HK-2 (cell line): ENCODE measurements at regions not wholly inside any gene's neighbourhood (a gene's known extent, or its start where the extent isn't known, plus 50 kb on each side); places are given as distances from the start of the nearest gene placed in this dataset.
"Not testable (repeated sequence)": the region's sequence is repeated elsewhere in the genome, so short reads cannot be mapped to it uniquely, and the experiment has no call there.

Experiments used
- DNase-seq: peaks from one replicate; pipeline ENCODE4 v3.0.0-alpha.2; 2018; ENCODE audit not compliant: unreplicated experiment

DNA sequence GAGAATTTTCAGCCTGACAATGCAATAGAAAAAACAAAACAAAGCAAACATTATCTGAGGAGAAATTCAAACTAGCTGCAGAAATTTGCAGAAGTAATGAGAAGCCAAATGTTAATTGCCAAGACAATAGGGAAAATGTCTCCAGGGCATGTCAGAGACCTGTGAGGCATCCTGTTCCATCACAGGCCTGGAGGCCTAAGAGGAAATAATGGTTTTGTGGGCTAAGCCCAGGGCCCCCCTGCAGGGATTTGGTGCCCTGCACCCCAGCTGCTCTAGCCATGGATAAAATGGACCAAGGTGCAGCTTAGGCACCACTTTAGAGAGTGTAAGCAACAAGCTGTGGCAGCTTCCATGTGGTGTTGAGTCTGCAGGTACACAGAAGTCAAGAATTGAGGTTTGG, 401.2 kb upstream of the NECTIN3 start:
- DNase-seq, result no peak

DNA sequence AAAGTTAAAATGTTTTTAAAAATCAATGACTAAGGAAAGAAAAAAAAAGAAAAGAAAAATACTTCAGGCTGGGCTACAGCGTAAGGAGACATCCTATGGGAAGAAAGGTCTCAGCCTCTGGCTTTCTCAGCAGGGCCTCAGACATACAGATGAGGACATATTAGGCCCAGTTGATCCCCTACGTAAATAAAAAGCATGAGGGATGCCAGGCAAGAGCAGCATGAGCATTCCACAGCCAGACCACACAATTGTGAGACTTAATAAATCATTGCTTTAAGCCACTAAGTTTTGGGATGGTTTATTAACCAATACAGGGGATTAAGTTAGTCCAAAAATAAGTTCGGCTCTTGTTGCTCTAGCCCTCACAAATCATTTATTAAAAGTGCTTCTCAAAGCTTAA, 394.1 kb upstream of the NECTIN3 start:
- DNase-seq, result no peak

DNA sequence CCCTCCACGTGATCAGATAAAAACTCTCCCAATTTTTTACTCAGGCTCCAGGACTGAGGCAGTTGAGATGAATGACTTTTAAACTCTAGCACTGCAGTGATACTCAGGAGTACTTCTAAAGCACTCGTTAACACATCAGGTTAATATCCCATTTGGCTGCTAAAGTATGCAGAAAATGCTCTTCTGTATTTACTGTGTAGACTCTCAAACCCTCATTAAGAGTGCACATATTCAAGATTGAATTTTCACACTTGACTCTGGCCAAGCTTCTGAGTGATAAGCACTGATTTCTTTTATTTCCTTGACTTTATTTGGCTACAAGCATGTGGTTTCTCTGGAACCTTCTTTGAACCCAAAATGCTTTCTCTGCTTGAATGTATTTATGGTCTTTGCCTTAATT, 392.3 kb upstream of the NECTIN3 start:
- no peak for DNase-seq

DNA sequence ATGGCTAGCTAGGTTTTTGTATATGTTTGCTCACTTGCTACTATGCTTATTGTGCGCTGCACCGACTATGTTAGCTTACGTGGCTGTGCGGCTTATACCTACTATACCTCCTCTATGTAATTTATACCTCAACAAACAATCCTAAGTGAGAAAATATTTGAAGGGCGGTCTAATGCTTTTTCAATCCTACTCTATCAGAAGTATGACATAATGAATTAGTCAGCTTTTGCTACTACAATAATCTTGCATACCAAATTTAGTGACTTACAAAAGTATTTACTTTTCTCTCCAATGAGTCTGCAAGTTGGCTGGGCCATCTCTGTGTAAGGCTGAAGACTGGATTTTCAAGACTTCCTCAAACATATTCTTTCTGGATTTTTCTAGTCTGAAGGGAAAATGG, 391.2 kb upstream of the NECTIN3 start:
- DNase-seq, result no peak

DNA sequence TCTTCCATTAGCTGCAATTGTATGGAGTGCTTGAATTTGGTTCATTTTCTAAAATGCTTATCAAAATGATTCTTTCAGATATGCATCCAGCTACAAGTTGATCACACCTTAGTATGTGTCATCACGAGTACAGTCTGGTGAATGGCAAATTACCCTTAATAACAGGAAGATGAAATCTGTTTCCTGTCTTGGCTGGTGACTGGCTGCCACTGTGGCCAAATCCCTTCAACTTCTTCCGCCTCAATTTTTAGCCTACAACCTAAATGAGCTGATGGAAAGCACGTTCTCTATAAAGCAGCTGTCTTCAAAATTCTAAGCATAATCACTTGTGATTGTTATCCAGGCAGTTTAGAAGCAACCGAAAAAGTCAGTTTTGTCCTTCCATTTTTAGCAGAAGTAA, 387.1 kb upstream of the NECTIN3 start:
- DNase-seq, result no peak

DNA sequence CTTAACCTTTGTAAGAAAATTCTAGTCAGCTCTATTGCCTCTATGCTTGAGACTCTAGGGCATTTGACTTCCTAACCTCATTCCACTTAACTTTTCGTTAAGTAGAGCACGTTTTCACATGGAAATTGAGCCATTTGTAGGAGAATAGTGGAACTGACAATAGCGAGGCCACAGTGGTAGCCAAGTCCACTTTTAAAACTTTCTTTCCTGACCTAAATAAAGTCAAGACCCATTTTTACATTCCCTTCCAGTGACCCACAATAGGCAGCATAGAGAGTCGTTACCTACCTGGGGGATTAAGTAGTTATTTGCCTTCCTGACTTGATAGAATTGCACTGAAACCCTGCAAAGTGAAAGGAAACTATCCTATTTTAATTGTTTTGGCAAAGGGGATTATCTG, 386.0 kb upstream of the NECTIN3 start:
- DNase-seq, result no peak

DNA sequence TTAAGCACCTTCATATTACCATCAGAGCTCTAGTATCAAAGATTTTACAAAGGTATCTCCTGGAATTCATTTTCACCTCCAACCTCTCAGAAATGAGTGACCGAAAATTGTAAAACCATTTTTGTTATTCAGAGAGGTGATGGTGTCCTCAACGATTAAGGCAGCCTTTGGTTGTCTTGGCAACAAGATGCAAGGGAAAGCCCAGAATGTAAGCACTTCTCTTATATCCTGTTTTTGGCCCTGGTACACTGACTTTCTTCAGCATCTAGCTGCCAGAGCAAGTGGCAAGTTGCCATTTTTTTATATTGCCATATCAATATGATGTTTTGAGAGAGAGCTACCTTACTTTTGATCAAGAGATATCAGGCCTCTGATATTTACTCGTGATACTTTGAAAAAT, 384.9 kb upstream of the NECTIN3 start:
- DNase-seq, result no peak

DNA sequence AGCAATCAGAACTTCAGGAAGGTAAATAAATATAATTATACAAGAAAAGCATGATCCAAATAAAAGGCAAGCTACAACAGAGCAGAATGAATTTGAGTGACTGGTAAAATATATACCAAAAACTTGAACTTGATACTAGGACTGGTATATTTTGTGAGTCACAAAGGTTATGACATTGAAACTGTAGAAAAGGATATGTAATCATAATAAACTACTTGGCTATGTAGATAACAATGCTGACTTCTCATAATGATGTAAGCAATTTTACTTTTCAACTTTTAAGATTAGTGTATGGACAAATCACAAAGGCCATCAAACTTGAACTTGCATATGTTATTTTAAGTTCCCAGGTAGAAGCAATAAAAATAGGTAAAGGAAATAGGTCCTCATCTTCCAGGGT, 384.5 kb upstream of the NECTIN3 start:
- DNase-seq, result no peak

DNA sequence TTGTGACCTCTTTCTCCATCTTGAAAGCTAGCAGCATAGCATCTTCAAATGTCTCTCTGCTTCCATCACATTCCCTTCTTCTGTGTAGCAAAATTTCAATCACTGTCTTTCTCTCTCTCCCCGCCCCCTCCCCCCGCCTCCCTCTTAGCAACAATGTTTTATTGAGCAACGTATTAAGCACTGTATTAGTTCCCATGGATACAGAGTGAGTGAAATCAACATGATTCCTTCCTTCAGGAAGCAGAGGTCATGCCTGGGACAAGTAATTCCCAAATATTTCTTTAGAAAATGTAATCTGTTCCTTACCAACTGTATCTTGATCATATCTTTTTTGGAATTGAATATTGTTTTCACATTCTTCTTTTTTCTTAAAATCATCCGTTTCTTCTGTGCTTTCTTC, 373.7 kb upstream of the NECTIN3 start:
- no peak for DNase-seq

DNA sequence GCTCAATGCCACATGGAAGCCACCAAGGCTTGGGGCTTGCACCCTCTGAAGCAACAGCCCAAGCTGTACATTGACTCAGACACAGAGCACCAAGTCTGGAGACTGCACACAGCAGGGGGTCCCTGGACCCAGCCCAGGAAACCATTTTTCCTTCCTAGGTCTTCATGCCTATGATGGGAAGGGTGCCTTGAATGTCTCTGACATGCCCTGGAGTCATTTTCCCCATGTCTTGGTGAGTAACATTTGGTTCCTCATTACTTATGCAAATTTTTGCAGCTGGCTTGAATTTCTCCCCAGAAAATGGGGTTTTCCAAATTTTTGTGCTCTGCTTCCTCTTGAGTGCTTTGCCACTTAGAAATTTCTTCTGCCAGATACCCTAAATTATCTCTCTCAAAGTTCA, 367.3 kb upstream of the NECTIN3 start:
- not testable (repeated sequence) for DNase-seq

DNA sequence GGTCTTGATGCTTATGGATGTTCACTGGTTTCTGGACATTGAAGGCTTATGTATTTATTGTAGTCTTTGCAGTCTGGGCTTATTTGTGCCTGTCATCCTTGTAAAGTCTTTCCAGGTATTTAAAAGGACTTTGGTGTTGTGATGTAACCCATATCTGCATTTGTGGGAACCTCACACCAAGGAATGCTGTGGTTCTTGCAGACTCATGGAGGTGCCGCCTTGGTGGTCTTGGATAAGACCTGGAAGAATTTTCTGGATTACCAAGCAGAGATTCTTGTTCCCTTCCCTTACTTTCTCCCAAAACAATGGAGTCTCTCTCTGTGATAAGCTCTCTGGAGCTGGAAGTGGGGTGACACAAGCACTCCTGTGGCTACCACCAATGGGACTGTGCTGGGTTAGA, 363.5 kb upstream of the NECTIN3 start:
- no peak for DNase-seq

DNA sequence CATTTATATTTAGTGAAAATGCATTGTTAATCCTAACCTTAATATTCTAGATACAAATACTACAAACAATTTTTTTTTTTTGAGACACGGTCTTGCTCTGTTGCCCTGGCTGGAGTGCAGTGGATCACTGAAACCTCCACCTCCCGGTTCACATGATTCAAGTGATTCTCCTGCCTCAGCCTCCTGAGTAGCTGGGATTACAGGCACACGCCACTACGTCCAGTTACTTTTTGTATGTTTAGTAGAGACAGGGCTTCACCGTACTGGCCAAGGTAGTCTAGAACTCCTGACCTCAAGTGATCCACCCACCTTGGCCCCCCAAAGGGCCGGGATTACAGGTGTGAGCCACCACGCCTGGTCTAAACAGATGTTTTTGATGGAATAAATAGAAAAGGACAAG, 361.5 kb upstream of the NECTIN3 start:
- DNase-seq, result no peak

DNA sequence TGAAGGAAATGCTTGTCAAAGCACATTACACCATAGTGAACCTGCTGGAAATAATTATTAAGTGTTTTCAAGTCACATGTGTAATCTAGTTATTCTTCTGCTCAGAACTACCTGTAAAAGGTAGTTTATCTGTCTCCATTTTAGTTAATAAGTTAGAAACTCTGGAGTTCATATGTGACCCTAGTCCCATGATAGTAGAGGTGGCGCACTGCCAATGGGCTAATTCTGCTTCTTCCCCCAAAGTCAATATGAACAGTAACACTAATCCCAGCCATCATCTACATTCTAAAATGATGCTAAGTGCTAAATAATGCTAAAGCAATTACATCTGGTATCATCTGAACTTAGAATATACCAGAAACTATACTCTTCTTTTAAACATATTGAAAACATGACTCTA, 361.0 kb upstream of the NECTIN3 start:
- DNase-seq, result no peak

DNA sequence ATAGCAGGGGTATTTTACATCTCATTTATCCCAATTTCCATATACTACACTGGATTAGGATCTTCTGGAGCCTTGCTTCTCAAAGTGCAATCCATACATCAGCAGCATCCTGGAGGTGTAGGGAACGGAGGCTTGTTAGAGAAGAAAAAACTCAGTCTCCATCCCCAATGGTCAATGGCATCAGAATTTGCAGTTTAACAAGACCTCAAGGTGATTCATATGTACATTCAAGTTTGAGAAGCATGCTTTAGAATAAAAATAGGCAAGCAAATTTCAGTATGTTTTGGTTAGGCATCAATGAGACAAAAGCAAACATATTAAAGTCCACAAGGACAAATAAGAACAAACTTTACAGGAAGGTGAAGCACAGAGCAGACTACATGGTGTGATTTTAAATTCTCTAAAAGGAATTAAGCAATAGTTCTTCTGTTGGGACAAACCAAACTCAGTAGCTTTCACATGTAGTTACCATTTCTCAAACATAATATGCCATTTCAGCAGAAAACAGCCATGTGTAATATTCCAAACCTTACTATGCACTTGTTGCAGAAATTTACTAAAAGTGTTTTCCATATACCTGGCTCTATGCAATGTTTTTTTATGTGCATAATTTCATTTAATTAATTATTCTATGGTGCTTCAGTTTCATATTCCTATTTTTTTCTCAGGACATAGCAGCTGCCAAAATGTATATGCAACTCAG, 360.3 kb upstream of the NECTIN3 start:
- DNase-seq, result no peak

DNA sequence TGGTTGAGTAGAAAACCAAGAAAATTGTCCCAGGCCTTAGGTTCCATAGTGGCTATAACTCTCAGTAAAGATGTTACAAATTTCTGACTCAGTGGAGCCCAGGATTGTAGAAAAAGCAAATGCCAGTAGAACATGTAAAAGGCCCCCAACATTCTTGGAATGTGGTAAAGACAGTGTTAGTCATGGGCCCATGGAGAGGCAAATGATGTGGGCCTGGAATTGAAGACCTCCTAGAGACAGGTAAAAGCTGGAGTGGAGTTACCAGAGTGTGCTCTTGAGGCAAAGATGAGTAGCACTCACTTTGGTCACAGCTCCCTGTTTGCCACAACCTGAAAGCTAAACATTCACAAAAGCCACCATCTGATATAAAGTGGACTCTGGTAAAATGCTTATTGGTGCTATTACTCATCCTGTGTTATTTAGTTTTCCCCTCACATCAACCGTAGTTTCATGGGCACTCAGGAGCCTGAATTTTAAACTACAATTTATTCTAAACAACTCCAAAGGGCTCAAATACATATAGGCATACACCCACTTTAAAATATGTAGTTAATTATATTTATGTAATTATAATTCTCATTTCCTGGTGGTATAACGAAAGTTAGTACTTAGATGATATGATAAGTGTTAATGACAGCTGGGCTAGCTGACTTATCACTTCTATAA, 359.6 kb upstream of the NECTIN3 start:
- peak; percentile 14 for DNase-seq

DNA sequence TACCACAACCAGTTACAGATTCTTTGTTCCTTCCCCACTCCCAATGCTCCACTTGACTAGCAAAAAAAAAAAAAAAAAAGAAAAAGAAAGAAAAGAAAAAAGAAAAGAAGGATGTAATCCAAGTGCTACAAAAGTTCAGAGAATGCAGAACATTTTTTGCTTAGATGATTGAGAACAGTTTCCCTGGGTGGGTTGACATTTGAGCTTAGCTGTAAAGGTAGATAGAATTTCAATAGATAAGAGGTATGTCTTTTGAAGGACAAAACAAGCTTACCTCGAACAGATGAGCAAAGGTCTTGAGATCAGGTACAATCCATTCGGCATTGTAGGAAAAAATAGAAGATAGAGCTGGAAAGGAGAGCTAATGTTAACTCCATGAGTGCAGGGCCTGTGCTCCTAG, 344.6 kb upstream of the NECTIN3 start:
- no peak for DNase-seq

DNA sequence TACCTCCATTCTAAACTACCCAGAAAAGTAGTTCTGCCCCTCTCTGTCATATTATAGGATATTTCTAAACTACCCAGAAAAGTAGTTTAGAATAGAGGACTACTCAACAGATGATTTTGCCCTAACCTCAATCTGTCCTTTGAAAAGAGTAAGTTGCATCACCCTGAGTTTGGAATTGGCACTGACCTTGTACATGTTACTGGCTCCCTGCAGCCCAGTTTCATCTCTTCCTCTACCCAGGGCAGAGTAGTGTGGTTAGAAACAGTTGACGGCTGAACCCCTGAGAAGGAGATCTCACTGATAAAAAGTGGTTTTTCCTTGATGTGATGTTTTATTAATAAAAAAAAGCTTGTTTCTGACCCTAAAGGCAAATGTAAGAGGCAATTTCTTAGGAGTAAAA, 340.5 kb upstream of the NECTIN3 start:
- DNase-seq, result no peak

DNA sequence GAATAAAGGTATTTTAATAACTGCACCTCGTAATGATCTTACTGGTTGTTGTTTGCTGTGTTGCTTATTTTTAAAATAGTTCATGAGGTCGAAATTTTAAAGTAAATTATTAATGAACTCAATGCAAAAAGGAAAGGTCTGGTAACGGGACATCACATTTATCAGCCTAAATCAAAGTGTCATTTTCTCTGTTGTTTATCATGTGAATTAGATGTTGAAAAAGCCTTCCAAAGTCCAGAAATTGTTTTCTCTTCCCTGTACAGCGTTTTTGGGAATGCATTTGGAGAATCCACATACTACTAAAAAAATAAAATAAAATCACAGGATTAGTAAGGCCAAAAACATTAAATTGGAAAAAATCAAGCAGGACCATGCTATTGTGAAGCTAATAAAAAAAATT, 339.2 kb upstream of the NECTIN3 start:
- no peak for DNase-seq

DNA sequence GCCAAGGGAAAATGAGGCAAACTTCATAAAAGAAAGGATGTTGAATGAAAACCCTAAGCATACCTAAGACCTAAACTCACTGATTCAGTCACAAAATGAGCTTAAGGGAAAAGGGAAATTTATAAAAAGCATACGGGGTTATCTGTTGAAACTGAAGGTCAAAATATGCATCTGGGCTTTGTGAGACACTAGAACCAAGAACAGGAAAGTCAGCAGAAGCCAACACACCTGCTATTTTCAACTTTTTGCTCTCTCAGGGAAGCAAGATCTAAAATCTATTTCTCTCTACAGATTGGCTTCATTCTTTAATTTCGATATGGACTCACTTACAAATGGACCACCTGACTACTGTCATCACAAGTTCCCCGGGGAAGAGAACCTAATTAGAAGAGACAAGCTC, 338.6 kb upstream of the NECTIN3 start:
- no peak for DNase-seq

DNA sequence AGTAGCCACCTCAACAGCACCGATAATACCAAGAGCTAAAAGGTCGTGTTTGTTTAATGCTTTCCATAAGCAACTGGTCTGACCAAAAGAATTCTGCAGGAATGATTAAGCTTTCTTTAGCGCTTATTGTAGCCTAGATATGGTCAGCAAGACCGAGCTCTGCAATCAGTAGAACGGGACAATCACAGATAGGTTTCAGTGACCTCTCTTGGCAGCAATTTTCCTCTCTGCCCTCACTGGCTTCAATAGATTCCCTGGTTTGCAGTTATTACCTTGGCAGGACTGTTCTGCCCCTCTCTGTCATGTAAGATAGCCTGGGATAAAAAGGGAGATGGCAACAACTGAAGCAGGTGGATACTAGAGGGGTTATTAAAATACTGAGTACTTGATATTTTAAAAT, 337.1 kb upstream of the NECTIN3 start:
- no peak for DNase-seq

DNA sequence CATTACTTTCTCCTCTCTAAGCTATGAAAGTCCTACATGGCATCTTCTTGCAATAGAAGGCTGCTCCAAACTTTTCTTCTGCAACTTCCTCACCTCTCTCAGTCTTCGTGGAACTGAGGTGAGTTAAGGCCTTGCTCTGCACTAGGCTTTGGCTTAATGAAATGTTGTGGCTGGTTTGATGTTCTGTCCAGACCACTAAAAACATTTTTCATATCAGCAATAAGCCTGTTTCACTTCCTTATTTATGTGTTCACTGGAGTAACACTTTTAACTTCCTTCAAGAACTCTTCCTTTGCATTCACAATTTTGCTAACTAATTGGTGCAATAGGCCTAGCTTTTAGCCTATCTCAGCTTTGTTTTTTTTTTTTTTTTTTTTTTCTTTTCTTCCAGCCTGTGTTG, 335.3 kb upstream of the NECTIN3 start:
- no peak for DNase-seq

DNA sequence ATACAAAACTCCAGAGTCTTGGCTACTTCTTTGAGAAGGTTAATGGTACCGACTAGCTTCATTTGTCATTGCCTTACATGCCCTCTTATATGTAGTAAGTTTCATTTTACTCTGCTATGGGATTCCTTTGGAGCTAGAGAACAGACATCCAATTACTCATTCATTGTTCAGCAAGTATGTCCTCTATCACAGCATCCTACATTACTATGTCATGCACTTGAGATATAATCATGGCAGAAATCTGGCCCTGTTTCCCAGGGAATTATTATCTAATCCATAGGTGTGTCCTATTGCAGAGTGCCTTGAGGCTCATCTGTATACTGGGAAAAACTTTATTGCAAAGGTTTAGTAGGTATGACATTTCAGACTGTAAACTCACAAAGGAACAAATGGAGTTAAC, 333.1 kb upstream of the NECTIN3 start:
- no peak for DNase-seq

DNA sequence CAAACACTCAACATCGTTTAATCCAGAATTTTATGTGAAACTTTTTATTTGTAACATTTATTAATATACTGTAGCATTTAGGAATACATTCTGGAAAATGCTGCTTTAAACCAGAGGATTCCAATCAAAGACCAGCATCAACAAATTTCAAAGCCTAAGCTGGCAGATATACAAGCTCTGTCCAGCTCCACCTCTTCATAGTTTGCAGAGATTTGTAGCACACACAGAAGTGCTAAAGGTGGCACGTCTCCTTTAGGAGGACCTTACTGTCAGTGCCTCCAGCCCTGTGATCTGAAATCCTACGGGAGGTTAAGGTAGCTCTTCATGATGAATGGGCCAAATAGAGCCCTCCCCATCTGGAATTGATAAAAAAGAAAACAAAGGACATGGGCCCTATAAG, 329.7 kb upstream of the NECTIN3 start:
- no peak for DNase-seq

DNA sequence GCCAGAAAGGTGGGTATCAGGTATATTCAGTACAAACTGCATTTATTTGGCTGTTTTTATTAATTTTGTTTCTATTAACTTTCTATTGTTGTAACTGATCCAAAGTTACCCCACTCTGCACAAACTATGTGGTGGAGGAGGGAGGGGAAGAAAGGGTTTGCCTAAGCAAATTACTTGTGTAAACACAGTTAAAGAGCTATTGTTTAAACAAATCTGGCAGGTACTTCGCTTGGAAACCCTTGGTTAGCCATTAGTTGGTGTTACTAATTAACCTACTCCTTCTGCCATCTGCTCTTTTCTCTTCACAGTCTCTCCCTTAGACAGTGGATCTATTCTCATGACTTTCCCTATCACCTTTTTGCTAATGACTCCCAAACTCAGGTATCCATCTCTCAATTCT, 328.4 kb upstream of the NECTIN3 start:
- no peak for DNase-seq
